Pons (tissue), 1 donor: ENCODE measurements at regions not wholly inside any gene's neighbourhood (a gene's known extent, or its start where the extent isn't known, plus 50 kb on each side); places are given as distances from the start of the nearest gene placed in this dataset.
"Not testable (repeated sequence)": the region's sequence is repeated elsewhere in the genome, so short reads cannot be mapped to it uniquely, and the experiment has no call there.

Experiments used
- DNase-seq: peaks from one replicate; pipeline ENCODE4 v3.0.0-alpha.2; 2016; ENCODE audit warnings: low spot score

DNA sequence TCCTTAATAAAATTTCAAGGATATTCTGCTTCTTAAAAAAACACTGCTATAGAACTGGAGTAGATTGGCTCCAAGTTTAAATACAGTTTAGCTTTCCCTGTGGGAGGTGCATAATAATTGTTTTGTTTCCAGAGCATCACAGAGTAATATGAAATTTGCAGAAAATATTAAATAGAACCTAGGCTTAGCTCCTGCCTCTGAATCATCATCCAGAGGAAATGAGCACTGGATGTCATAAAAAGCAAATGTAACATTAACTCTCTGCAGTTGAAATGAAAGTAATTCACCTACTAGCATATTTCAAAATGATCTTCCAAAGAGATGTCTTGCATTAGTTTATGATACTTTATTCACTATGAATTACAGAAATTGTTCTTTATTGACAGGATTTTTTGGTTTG, 769.8 kb downstream of the C12orf50 start:
- no peak for DNase-seq

DNA sequence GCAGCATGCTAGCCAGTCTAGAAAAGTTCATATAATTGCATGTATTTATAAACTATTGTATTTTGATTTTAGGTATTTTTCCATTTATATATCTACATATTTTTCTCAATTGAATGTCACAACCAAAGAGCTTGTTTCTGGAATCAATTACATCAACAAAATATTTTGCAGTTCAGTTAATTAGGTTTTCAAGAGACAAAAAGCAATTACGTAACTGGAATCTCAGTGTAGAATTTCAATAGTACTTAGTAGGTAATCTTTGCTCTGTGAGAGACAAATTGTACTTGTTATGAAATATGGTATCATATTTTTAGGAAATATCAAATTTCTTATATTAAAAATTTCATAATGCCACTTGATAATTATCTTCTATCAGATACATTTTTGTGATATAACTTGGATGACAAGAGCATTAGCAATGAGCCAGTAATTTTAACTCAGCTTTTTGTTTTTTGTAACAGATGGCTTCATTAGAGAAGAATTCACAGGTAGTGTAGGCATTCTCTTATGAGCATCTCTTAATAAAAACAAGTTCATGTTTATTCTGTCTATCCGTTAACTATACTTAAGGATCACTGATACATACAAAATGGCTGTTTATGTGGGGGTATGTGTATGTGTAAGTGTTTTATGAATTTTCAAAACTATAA, 774.7 kb downstream of the C12orf50 start:
- no peak for DNase-seq

GRCh38 chr12:87253157-87253556, 776.0 kb downstream of the C12orf50 start:
- DNase-seq: no peak

GRCh38 chr12:87246726-87247125, 782.5 kb downstream of the C12orf50 start:
- no peak for DNase-seq

DNA sequence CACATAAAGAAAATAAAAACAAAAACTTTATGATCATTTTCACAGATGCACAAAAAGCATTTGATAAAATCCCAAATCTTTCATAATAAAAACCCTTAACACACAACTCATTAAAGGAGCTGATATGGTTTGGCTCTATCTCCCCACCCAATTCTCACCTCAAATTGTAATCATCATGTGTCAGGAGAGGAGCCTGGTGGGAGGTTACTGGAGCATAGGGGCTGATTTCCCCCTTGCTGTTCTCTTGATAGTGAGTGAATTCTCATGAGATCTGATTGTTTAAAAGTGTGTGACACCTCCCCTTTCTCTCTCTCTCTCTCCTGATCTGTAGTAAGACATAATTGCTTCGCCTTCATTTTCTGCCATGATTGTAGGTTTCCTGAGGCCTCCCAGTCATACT, 790.7 kb downstream of the C12orf50 start:
- no peak for DNase-seq

DNA sequence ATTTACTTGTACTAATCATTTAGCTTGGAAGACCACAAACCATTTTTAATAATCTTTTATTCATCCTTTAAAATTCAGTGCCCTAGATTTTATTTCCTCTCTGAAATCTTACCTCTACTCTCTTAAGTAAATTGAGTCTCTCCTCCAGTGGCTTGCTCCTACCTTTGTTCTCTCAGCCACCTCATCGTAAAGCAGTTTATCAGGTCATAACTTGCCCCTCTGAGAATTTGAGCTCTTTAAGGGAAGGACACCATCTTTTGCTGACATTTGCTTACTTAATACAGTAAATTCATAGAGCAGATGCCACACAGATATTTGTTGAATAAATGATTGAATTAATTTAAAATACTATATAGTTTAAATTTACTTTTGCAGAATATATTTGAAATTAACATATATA, 794.3 kb downstream of the C12orf50 start:
- DNase-seq: no peak

GRCh38 chr12:87233671-87234070, 795.5 kb downstream of the C12orf50 start:
- no peak for DNase-seq

GRCh38 chr12:87231818-87232217, 797.4 kb downstream of the C12orf50 start:
- no peak for DNase-seq

DNA sequence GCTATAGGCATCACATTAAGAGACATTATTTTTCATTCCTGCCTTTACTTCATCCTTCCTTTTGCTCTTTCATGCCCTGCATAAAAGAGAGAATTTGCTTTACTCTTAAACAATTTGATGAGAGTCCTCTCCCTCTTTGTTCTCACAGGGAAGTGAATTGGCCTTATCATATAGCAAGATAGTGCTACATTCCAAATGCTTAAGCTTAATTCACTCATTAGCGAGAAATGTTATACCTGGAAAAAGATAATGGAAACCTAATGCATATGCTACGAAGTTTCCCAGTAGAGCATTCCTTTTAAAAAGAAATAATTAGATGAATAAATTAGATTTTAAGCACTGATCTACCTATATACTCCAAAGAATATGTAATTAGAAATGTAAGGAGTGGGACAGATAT, 798.8 kb downstream of the C12orf50 start:
- no peak for DNase-seq

- no peak for DNase-seq
Observed at GRCh38 chr12:87227162-87227561, 802.0 kb downstream of the C12orf50 start.

DNA sequence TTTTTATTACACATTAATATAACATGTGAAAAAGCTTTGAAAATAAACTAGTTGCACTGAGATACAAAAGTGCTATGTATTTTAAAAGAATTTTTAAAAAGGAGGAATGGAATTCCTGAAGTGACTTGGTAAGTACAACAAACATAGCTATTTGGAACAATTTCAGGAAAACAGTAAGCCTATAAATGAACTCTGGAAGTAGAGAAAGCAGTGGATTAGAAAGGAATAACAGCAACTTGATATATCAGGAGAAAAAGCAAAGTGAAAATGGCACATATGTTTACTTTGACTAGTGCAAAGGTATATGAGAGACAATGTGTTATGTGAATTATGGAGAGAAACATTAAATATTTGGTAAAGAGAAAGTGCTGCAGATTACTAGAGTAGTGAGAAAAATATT, 811.7 kb downstream of the C12orf50 start:
- DNase-seq: no peak

GRCh38 chr12:87216436-87216835, 812.8 kb downstream of the C12orf50 start:
- no peak for DNase-seq

DNA sequence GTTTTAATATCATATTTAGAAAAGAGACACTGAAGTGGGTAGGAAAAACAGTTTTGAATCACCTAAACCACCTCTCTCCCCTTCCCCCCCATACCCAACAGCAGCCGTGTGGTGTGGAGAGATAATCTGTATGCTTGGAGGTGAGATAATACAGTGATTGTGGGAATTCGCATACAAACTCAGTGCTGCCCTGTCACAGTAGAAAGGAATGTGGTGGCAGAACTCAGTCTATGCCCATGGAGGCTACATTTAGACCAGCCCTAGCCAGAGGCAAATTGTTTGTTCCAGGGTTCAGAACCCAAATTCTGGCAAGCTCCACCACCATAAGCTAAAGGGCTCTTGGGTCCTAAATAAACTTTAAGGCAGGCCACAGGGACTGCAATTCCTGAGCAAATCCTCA, 827.0 kb downstream of the C12orf50 start:
- DNase-seq: no peak

GRCh38 chr12:87201598-87201997, 827.6 kb downstream of the C12orf50 start:
- no peak for DNase-seq

DNA sequence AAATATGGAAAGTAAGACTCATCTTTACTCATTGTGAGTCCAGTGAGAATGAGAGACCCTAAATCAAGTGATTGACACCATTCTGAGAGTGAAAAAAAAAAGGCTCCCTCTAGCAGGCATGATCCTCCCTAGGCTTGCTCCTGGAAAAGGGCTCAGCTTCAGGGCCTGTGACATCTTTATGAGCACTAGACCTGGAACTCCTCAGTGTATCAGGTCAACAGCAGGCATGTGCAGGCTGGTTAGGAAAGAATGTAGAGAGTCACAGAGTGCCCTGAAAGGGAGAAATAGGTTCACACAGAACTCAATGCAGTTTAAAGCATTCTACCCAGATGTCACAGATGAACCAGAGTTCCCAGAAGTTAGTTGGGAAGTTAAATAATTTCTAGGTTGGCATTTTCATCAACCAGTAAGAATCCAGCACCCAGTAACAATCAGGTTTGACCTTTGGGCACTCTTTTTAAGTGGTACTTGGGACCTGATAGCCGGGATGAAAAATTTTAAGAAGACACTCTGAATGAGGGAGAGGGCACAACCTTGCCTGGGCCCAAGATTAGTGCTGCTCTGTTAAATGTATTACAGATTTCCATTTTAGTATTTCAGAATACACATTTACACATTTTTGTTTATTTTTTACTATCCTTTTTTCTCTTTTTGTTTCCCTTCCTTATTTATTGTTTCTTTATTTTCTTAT, 828.8 kb downstream of the C12orf50 start:
- no peak for DNase-seq

DNA sequence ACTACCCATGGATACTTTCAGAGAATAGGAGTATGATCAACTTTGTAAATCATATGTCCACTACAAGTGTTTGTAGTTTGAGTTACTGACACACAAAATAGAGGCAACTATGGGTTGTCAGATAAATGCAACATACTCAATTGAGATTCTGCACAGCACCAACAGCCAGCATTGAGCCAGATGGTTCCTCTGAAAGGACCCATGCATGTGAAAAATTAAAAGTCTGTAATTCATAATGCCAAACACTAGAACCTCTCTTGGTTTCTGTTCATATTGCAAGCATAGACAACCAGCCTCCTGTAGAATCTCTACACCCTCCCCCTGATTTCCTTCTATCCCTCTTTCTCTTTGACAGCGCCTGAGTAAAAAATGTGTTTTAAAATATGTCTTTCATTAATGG, 831.0 kb downstream of the C12orf50 start:
- DNase-seq: no peak

GRCh38 chr12:87196321-87196720, 832.9 kb downstream of the C12orf50 start:
- DNase-seq: peak; percentile 8

DNA sequence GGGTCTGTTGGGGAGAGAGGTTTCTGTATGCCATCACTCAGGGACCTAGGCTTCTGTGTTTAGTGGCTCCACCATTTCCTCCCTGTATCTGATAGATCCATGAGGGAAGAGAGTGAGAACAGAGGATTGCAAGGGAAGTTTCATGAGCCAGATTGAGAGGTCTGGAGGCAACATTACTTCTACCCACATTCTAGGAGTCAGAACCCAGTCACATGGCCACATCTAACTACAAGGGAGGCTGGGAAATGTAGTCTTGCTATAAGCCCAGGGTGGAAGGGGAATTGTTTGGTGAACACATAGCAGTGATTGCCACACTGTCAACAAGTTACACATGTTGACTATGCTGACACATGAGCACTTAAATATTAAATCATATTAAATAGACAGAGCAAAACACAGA, 834.8 kb downstream of the C12orf50 start:
- not testable (repeated sequence) for DNase-seq

DNA sequence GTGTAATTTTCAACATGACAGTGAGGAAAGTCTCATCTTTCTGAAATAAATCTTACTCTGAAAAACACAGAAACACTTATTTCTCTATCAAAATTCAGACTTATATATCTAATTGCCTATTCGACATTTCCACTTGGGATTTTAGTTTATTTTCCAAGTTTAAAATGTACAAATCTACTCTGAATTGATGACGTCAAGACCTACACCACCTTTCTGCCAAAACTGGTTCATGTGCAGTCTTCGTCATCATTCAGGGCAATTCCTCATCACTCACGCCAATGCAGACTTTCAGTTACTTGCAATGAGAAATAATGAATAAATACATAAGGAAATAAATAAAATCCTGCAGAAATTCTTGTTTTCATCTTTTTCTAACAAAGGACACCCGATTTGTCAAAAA, 843.8 kb downstream of the C12orf50 start:
- no peak for DNase-seq

GRCh38 chr12:87182696-87183233, 846.4 kb downstream of the C12orf50 start:
- DNase-seq: no peak

DNA sequence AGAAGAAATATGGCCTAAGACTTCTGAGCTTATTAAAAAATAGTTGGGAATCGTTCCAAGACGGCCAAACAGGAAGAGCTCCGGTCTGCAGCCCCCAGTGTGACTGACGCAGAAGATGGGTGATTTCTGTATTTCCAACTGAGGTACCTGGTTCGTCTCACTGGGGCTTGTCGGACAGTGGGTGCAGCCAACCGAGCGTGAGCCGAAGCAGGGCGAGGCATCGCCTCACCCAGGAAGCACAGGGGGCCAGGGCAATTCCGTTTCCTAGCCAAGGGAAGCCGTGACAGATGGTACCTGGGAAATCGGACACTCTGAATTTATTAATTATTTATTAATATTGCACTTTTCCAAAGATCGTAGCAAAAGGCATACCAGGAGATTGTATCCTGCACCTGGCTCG, 857.8 kb downstream of the C12orf50 start:
- no peak for DNase-seq

DNA sequence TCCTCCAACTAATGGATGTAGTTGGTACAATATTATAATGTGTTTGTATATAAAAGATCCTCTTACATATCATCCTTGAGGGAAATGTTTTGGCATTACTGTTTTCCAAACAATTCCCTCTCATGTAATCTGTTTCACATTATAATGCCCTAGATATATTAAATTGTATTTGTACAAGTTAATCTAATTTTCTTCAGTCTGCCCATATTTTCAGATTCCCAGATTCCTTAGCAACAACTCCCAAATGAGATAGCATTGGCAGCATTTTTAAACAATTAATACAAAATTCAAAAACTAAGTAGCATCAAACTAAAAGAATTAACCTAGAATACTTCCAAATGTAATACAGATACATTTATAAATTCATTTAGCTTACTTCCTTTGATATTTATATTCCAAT, 860.2 kb downstream of the C12orf50 start:
- no peak for DNase-seq

GRCh38 chr12:87165733-87166375, 863.3 kb downstream of the C12orf50 start:
- DNase-seq: no peak
